Prostate gland (tissue), 2 donors: ENCODE measurements at regions not wholly inside any gene's neighbourhood (a gene's known extent, or its start where the extent isn't known, plus 50 kb on each side); places are given as distances from the start of the nearest gene placed in this dataset.

Source experiments
- DNase-seq: peaks from one replicate; pipeline ENCODE4 v3.0.0-alpha.2; 2019; ENCODE audit warnings: low spot score
- H3K27ac ChIP-seq, 2 donors: fragments of 200-600 bp; sonication (generic); 2 replicates each; pipeline ENCODE4 v1.5.1; 2017 to 2019
- H3K27me3 ChIP-seq: fragments of 200-600 bp; sonication (generic); replicated peaks from 2 replicates; pipeline ENCODE4 v1.5.1; 2019; ENCODE audit not compliant: insufficient read depth
- H3K36me3 ChIP-seq, 2 donors: fragments of 200-600 bp; sonication (generic); 1 replicate in 1 of 2; 2 replicates in 1 of 2; pipeline versions ENCODE4 v1.5.1 to v1.8.1; 2017 to 2019
- H3K4me1 ChIP-seq: fragments of 200-600 bp; sonication (generic); replicated peaks from 2 replicates; pipeline ENCODE4 v1.5.1; 2019
- H3K4me3 ChIP-seq, 2 donors: fragments of 200-600 bp; sonication (generic); 2 replicates each; pipeline ENCODE4 v1.5.1; 2017 to 2019
- H3K9me3 ChIP-seq: fragments of 200-600 bp; sonication (generic); 2 replicates; pipeline ENCODE4 v1.5.1; 2017
- POLR2A ChIP-seq: fragments of 450-650 bp; IDR thresholded peaks from one replicate; pipeline ENCODE4 v1.6.1; 2016; ENCODE audit warnings: antibody characterized with exemption, mild to moderate bottlenecking
- POLR2AphosphoS5 ChIP-seq: sonication (generic); formaldehyde crosslinking; IDR thresholded peaks from one replicate; pipeline ENCODE4 v1.6.1; 2017; ENCODE audit warnings: antibody characterized with exemption
- WGBS: methylation state at CpG from one replicate; pipeline ENCODE4 v1.1.5; 2018; 5-methylcytosine and 5-hydroxymethylcytosine counted together
- intact Hi-C: fragments of 100-400 bp; cut with DNase I; formaldehyde crosslinking; loops from one replicate; pipeline ENCODE4 v1.14.2; 2022
- TF ChIP-seq, protein P1 (sequence below), 4 experiments: fragments of 200-600 bp in 2 of 4; fragments of 450-650 bp in 2 of 4; sonication (generic) in 2 of 4; IDR thresholded peaks; 1 replicate in 3 of 4; 2 replicates in 1 of 4; pipeline ENCODE4 v1.5.1; 2016 to 2019; ENCODE audit warnings: antibody characterized with exemption in 4 of 4, mild to moderate bottlenecking in 2 of 4, moderate library complexity in 2 of 4

DNA sequence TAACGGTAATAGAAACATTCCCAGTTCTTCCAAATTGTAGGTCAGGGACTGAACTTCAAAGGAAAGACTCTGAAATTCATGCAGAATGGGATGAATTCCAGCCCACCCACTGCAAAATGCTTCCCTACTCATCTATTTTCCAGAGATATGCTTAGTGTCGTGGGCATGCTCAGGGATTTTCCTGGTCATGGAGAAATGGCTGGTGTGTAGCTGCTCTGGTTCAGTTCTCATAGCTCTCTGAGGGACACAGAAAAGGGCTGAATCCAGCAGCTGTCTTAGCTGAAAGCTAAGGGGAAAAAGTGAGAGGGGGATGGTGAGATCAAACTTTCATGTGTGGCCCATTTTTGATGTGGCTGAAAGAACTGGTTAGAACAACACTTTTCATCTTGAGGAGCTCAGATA lies 72.9 kb upstream of the KRAS start:
- Histone ChIP-seq H3K27ac (no peak overlapping the region), H3K4me1 (no peaks in the 10 kb centered on the region), H3K9me3 (no peaks in the 10 kb centered on the region), H3K36me3 (no peaks in the 10 kb centered on the region), H3K27me3 (no peaks in the 10 kb centered on the region), H3K4me3 (no peak overlapping the region)
- 78% methylated on average over 2 of the region's 2 CpGs for WGBS
- no peak for TF ChIP-seq POLR2AphosphoS5
- no peak for TF ChIP-seq POLR2A
- TF ChIP-seq, protein P1, sequence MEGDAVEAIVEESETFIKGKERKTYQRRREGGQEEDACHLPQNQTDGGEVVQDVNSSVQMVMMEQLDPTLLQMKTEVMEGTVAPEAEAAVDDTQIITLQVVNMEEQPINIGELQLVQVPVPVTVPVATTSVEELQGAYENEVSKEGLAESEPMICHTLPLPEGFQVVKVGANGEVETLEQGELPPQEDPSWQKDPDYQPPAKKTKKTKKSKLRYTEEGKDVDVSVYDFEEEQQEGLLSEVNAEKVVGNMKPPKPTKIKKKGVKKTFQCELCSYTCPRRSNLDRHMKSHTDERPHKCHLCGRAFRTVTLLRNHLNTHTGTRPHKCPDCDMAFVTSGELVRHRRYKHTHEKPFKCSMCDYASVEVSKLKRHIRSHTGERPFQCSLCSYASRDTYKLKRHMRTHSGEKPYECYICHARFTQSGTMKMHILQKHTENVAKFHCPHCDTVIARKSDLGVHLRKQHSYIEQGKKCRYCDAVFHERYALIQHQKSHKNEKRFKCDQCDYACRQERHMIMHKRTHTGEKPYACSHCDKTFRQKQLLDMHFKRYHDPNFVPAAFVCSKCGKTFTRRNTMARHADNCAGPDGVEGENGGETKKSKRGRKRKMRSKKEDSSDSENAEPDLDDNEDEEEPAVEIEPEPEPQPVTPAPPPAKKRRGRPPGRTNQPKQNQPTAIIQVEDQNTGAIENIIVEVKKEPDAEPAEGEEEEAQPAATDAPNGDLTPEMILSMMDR (IDR thresholded peaks at IDR 0.05): no peak
- no peak for DNase-seq
- intact Hi-C loops: no loop called here

- intact Hi-C loops: no loop called here
- Histone ChIP-seq H3K4me1 (no peaks in the 10 kb centered on the region), H3K27ac (no peak overlapping the region), H3K36me3 (no peaks in the 10 kb centered on the region), H3K27me3 (no peaks in the 10 kb centered on the region), H3K9me3 (no peaks in the 10 kb centered on the region), H3K4me3 (no peak overlapping the region)
- TF ChIP-seq, protein P1 (IDR thresholded peaks at IDR 0.05): no peak
- WGBS: 7% methylated on average over 3 of the region's 3 CpGs
- DNase-seq: no peak
These were observed 72.3 kb upstream of the KRAS start for GRCh38 chr12:25322918-25323531.

GRCh38 chr12:25322351-25322750 lies 71.6 kb upstream of the KRAS start:
- intact Hi-C loops: no loop called here
- no peak overlapping the region for H3K4me3 ChIP-seq
- H3K9me3 ChIP-seq: no peaks in the 10 kb centered on the region
- no peaks in the 10 kb centered on the region for H3K27me3 ChIP-seq
- no peaks in the 10 kb centered on the region for H3K36me3 ChIP-seq
- DNase-seq: no peak
- 42% methylated on average over 1 of the region's 1 CpG for WGBS
- no peaks in the 10 kb centered on the region for H3K4me1 ChIP-seq
- TF ChIP-seq POLR2A: no peak
- TF ChIP-seq POLR2AphosphoS5: no peak
- TF ChIP-seq, protein P1 (IDR thresholded peaks at IDR 0.05): no peak
- H3K27ac ChIP-seq: no peak overlapping the region

DNA sequence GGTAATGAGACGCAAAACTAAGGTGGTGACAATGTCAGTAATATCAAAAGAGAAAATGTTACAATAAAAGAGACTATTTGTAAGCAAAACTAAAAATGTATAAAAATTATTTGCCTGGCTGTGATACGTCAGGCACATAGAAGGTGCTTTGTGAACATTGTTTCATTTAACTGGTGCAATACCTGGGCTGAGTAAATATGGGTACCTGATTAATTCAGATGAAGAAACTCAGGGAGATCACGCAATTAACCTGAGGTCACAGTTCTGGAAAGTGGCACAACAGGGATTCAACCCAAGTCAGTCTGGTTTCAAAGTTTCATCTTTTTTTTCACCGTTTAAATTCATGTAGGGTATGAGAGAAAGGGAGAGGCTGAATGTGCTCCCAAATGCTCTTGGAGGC lies 71.0 kb upstream of the KRAS start:
- DNase-seq: no peak
- WGBS: 95% methylated on average over 4 of the region's 4 CpGs
- Histone ChIP-seq H3K4me3 (no peak overlapping the region), H3K27ac (no peak overlapping the region), H3K27me3 (no peaks in the 10 kb centered on the region), H3K9me3 (no peaks in the 10 kb centered on the region), H3K36me3 (no peaks in the 10 kb centered on the region), H3K4me1 (no peaks in the 10 kb centered on the region)
- intact Hi-C loops: no loop called here
- TF ChIP-seq POLR2A (no peak), POLR2AphosphoS5 (no peak)
- TF ChIP-seq, protein P1 (IDR thresholded peaks at IDR 0.05): no peak

GRCh38 chr12:25320123-25321006 lies 69.6 kb upstream of the KRAS start:
- Histone ChIP-seq H3K27ac (no peak overlapping the region), H3K9me3 (no peaks in the 10 kb centered on the region), H3K4me1 (no peaks in the 10 kb centered on the region), H3K36me3 (no peaks in the 10 kb centered on the region), H3K4me3 (no peak overlapping the region), H3K27me3 (no peaks in the 10 kb centered on the region)
- TF ChIP-seq POLR2AphosphoS5 (no peak), POLR2A (no peak)
- TF ChIP-seq, protein P1 (IDR thresholded peaks at IDR 0.05): no peak
- DNase-seq: no peak
- intact Hi-C loops: no loop called here
- WGBS: 12% methylated on average over 5 of the region's 5 CpGs
